ENCODE measurements at regions not wholly inside any gene's neighbourhood (a gene's known extent, or its start where the extent isn't known, plus 50 kb on each side); places are given as distances from the start of the nearest gene placed in this dataset.

- TF ChIP-seq CTCF (IDR thresholded peaks at IDR 0.05), result no peak
- no peak for TF ChIP-seq POLR2A (IDR thresholded peaks at IDR 0.05)
These were observed 161.6 kb downstream of the TMEM38B start for GRCh38 chr9:105855987-105856386.
